ENCODE measurements at regions not wholly inside any gene's neighbourhood (a gene's known extent, or its start where the extent isn't known, plus 50 kb on each side); places are given as distances from the start of the nearest gene placed in this dataset.

DNA sequence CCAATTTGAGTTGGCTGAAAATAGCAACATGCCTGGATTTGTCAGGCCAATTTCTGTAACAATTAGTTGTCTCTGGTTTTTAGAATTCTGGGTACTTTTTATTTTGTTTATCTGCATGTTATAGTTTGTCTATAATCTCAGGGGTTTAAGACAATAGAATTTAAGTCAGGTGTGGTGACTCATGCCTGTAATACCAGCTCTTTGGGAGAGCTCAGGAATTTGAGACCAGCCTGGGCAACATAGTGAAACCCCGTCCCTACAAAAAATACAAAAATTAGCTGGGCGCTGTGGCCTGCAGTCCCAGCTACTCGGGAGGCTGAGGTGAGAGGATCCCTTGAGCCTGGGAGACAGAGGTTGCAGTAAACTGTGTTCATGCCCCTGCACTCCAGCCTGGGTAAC is 114.4 kb upstream of the GLS start:
- no peaks in the 10 kb centered on the region for H4K20me1 ChIP-seq (replicated peaks in 1 of 2; ENCODE audit: control insufficient read depth in 1 of 2, insufficient read depth in 2 of 2, low read length in 2 of 2)
- H3K4me2 ChIP-seq (ENCODE audit: insufficient read depth in 1 of 2, low read depth in 2 of 2, low read length in 2 of 2): no peak overlapping the region
- no peak overlapping the region for H3K4me3 ChIP-seq (ENCODE audit: extremely low read depth in 1 of 4, insufficient read depth in 2 of 4, low read depth in 3 of 4, low read length in 4 of 4)
- H2AK5ac ChIP-seq (ENCODE audit: low read depth, low read length): no peak overlapping the region
- no peak overlapping the region for H4K91ac ChIP-seq (replicated peaks; ENCODE audit: insufficient read length, low read length)
- no peak overlapping the region for H4K8ac ChIP-seq (ENCODE audit: extremely low read depth, insufficient read depth, low read length)
- 94% methylated on average over 3 of the region's 3 CpGs; no CpG with 5 or more reads in 1 of the 2 experiments for WGBS, 2 experiments (ENCODE audit: extremely low coverage in 1 of 2, insufficient coverage in 1 of 2, insufficient read length in 1 of 2, insufficient replicate concordance in 2 of 2, low coverage in 1 of 2, low lambda C conversion rate in 2 of 2, missing lambda C conversion rate in 1 of 2)
- no peak overlapping the region for H3K27ac ChIP-seq (ENCODE audit: low read depth, low read length)
- H3K79me2 ChIP-seq (ENCODE audit: control insufficient read depth in 1 of 2, insufficient read depth in 2 of 2, low read length in 2 of 2): no peaks in the 10 kb centered on the region
- ChIA-PET CTCF (ENCODE audit: partially characterized antibody) (interaction anchor here (2.0 kb wide), 1 partner anchor 15 kb away, joined by 11 read pairs; no protein-coding TSS in a partner anchor), POLR2A (ENCODE audit: partially characterized antibody) (interaction anchor here (0.9 kb wide), 1 partner anchor 37 kb away, joined by 3 read pairs; no protein-coding TSS in a partner anchor)
- no peak overlapping the region for H4K5ac ChIP-seq (ENCODE audit: insufficient read length, low read depth, low read length)
- H3K9ac ChIP-seq (replicated peaks in 1 of 4; ENCODE audit: extremely low read depth in 1 of 4, low read depth in 3 of 4, low read length in 3 of 4): no peak overlapping the region
- H3K4me1 ChIP-seq (replicated peaks in 1 of 4; ENCODE audit: control insufficient read depth in 3 of 4, insufficient read depth in 4 of 4, low read length in 3 of 4): no peaks in the 10 kb centered on the region
- no peak for TF ChIP-seq CTBP2 (IDR thresholded peaks at IDR 0.05; ENCODE audit: borderline replicate concordance, insufficient read depth, insufficient read length, low read length)
- TF ChIP-seq TCF12 (IDR thresholded peaks at IDR 0.05; ENCODE audit: low read depth, low read length): no peak
- TF ChIP-seq SP2 (IDR thresholded peaks at IDR 0.05; ENCODE audit: low read length): no peak
- no peak for TF ChIP-seq NRF1 (IDR thresholded peaks at IDR 0.05; ENCODE audit: low read depth, low read length)
- TF ChIP-seq EP300 (IDR thresholded peaks at IDR 0.05; ENCODE audit: borderline replicate concordance in 1 of 2, low read depth in 2 of 2, low read length in 2 of 2): no peak
- TF ChIP-seq TAF1 (IDR thresholded peaks at IDR 0.05; ENCODE audit: low read depth, low read length): no peak
- no peak for TF ChIP-seq HDAC2 (IDR thresholded peaks at IDR 0.05; ENCODE audit: borderline replicate concordance in 1 of 2, low read depth in 2 of 2, low read length in 2 of 2)
- TF ChIP-seq JUND (IDR thresholded peaks at IDR 0.05; ENCODE audit: low read length): no peak
- TF ChIP-seq GABPA (IDR thresholded peaks at IDR 0.05; ENCODE audit: borderline replicate concordance, insufficient read depth, low read length): no peak
- TF ChIP-seq E2F6 (IDR thresholded peaks at IDR 0.05): no peak
- TF ChIP-seq BACH1 (IDR thresholded peaks at IDR 0.05; ENCODE audit: low read length): no peak
- no peak for TF ChIP-seq CBX8 (IDR thresholded peaks at IDR 0.05; ENCODE audit: borderline replicate concordance, low read depth, low read length)
- no peak overlapping the region for H3K14ac ChIP-seq (ENCODE audit: insufficient read length)
- no peaks in the 10 kb centered on the region for H3K23me2 ChIP-seq (ENCODE audit: low read depth, low read length)
- H2BK15ac ChIP-seq (ENCODE audit: low read length): no peak overlapping the region
- no peak overlapping the region for H3K18ac ChIP-seq (ENCODE audit: extremely low read depth, low read length)
- H3K9me3 ChIP-seq (ENCODE audit: insufficient read depth in 2 of 2, low read depth in 1 of 2, low read length in 1 of 2): no peaks in the 10 kb centered on the region
- H3K23ac ChIP-seq (ENCODE audit: insufficient read length): no peak overlapping the region
- H2AFZ ChIP-seq (ENCODE audit: low read length): peak overlapping the region; percentile 48; the same call in 1 of the 2 replicates
- FAIRE-seq (no peak), DNase-seq (ENCODE audit: low read depth in 1 of 2, low spot score in 2 of 2) (no peak)
- no peaks in the 10 kb centered on the region for H3K27me3 ChIP-seq (replicated peaks in 1 of 4; ENCODE audit: control insufficient read depth in 3 of 4, extremely low read depth in 1 of 4, insufficient read depth in 3 of 4, low read length in 3 of 4)
- no peaks in the 10 kb centered on the region for H3K79me1 ChIP-seq (ENCODE audit: low read depth, low read length)
- no peak overlapping the region for H3K56ac ChIP-seq (replicated peaks; ENCODE audit: insufficient read length, low read depth, low read length)
- H2BK20ac ChIP-seq (ENCODE audit: low read length): no peak overlapping the region
- no peaks in the 10 kb centered on the region for H3K36me3 ChIP-seq (ENCODE audit: control insufficient read depth in 2 of 4, insufficient read depth in 4 of 4, low read length in 3 of 4)
- H2BK12ac ChIP-seq (ENCODE audit: low read depth, low read length): no peak overlapping the region
- H2BK120ac ChIP-seq (replicated peaks; ENCODE audit: low read depth, low read length): no peak overlapping the region
- H2BK5ac ChIP-seq (ENCODE audit: low read depth, low read length): no peak overlapping the region
- H3K4ac ChIP-seq (replicated peaks; ENCODE audit: insufficient read length, low read depth, low read length): no peak overlapping the region
